Endothelial cell of hepatic sinusoid (primary cell): ENCODE measurements at regions not wholly inside any gene's neighbourhood (a gene's known extent, or its start where the extent isn't known, plus 50 kb on each side); places are given as distances from the start of the nearest gene placed in this dataset.

Experiments
- in situ Hi-C: cut with HindIII; loops from 2 replicates; pipeline ENCODE4 v1.10.0; 2017; ENCODE audit warnings: low sequenced_read_pairs

DNA sequence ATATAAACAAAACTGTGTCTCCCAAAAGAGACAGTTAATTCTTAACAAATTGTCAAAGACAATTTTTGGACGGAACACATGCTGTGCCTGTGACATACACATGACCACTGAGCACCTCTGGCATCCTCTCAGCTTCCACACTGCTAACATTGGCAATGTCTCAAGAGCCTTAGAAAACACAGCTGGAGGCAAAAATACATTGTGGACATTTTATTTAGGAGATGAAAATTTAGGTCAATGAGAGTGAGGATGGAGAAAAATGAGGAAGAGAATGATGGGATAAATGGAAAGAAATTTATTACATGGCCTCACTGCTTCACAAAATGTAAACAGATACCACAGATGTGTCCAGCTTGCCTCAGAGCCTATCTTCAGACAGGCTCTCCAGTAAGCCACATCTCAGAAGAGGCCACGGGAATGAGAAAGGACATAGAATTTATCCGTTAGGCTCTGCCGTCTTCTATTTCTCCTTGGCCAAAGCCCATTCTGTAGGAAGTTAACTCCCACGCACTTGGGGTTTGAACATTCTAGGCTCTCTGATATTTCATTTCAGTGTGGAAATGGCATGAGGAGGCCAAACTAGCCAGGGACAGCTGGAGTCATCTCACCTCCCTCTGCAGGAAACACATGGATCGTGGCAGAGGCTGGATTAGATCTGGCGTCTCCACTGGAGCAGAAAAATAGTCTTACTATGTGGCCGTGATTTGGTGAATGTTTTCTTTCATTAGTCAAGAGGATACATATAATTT, 519.4 kb upstream of the DSEL start:
- in situ Hi-C loops, result no loop called here

DNA sequence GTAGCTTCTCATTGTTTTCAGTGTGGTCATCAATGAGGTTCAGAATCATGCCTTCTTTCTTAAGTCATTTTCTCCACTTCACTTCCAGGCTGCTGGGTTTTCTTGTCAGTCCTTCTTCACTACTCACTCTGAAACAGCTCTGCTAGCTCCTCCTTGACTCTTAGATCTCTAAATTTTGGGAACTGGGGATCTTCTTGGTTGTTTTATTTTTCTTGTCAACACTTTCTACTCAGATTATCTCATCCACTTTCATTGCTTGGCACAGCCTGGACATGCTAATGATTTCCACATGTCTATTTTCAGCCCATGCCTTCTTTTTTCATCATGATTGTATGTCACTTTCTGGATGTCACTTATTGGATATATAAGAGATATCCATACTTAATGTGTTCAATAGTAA, 517.8 kb upstream of the DSEL start:
- in situ Hi-C loops, result no loop called here

DNA sequence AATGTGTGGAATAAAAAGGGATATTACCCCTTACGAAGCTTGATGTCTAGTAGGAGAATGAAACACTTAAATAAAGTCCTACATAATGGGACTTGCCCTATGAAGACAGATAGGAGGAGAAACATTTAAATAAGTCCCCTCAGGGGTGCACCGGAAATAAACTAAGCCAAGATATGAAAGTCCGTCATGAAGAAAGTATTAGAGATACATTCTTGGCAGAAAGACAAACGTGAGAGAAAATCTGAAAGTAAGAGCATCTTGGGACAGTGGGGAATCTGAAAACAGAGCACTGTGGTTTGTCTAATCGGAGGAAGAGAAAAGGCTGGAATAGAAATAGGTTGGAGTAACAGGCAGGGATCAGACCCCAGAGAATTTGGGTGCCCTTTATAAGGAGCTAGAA, 516.9 kb upstream of the DSEL start:
- in situ Hi-C loops, result no loop called here

DNA sequence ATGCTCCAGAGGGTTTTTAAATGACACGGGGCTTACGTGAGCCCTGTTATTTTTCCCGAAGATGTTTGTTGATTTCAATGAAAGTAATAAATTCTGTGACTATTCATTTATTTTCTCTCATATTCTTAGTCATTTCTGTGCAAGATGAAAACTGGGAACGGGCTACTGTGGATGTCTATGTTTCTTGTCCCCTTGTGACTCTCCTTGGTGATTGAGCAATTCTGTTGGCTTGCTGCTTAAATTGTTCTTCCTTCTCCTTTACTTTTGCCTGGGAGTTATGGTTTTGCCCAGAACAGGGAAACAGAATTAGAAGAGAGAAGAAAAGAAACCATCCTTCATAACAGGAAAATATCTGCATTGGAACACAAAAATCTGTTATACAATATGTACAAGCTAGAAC, 508.2 kb upstream of the DSEL start:
- in situ Hi-C loops, result no loop called here

GRCh38 chr18:68017385-68017784, 500.9 kb upstream of the DSEL start:
- in situ Hi-C loops, result no loop called here

DNA sequence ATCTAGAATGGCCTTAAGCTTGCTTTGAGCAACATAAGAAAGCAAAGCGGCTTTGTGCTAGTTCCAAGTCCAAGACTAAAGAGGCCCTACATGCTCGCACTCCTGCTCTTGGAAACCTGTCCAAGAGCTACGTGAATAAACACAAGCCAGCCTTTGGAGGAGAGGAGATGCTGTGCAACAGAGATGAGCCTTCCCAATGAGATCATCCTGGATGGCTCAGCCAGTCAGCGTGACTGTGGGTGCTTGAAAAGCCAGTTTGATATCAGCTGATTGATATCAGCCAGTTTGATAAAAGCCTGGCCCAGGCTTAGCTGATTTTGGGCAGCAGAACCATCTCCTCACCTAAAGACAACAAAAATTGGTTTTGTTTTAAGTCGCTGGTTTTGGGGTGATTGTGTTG, 481.0 kb upstream of the DSEL start:
- in situ Hi-C loops, result no loop called here

GRCh38 chr18:67995769-67996168, 479.2 kb upstream of the DSEL start:
- in situ Hi-C loops, result no loop called here

DNA sequence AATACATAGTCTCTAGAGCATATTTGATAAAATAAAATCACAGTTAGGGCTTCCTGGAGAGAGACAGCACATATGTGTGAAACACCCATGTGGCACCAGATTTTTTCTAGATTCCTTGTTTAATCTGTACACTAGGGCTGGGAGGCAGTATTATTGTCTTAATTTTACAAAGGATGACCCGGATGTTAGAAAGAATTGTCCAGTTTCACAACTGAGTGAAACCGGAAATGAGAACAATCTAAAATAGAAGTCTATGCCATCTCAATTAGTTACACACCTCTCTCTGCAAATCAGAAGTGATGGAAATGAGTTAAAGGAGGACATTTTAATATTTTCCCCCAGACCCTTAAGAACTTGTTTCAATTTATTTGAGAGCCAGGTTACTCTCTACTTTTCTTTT, 463.7 kb upstream of the DSEL start:
- in situ Hi-C loops, result no loop called here

GRCh38 chr18:67977067-67977616, 460.6 kb upstream of the DSEL start:
- in situ Hi-C loops, result no loop called here

DNA sequence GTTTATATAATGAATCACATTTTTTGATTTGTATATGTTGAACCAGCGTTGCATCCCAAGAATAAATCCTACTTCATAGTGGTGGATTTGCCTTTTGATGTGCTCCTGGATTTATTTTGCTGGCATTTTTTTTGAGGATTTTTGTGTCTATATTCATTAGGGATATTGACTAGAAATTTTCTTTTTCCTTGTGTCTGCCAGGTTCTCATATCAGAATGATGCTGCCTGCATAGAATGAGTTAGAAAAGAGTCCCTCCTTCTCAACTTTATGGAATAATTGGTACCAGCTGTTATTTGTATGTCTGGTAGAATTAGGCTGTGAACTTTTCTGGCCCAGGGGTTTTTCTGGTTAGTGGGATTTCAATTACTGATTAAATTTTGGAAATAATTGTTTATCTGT, 457.4 kb upstream of the DSEL start:
- in situ Hi-C loops, result no loop called here

DNA sequence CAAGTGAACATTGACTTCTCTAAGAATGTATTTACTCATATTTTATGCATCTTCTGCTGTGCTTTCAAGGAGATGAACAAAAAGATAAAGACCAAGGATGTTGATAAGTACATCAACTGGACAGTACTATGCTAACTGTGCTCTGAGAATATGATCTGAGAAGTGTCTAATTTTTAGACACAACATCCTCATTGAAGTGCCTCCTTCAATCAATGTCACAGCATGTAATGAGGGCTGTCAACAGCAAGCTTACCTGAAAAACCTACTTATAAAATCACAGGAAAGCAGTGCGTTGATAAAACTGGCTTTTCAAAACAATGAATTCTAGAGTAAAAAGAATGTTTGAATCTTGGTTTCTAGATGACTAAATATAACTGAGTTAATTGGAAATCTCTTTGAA, 452.9 kb upstream of the DSEL start:
- in situ Hi-C loops, result no loop called here

DNA sequence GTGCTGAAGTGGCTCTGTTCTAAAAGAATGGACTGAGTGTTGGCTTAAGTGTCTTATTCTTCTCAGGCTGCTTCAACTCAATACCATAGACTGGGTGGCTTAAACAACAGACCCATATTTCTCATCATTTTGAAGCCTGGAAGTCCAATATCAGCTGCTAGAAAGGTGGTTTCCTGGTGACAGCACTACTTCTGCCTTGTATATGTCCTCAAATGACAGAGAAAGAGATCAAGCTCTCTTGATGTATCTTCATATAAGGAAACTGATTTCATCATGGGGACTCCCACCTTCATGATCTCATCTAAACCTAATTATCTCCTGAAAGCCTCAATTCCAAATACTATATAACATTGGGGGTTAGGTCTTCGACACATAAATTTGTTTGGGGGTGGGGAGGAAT, 449.7 kb upstream of the DSEL start:
- in situ Hi-C loops, result no loop called here

- in situ Hi-C loops, result no loop called here
Observed at GRCh38 chr18:67964462-67964861, 447.9 kb upstream of the DSEL start.

DNA sequence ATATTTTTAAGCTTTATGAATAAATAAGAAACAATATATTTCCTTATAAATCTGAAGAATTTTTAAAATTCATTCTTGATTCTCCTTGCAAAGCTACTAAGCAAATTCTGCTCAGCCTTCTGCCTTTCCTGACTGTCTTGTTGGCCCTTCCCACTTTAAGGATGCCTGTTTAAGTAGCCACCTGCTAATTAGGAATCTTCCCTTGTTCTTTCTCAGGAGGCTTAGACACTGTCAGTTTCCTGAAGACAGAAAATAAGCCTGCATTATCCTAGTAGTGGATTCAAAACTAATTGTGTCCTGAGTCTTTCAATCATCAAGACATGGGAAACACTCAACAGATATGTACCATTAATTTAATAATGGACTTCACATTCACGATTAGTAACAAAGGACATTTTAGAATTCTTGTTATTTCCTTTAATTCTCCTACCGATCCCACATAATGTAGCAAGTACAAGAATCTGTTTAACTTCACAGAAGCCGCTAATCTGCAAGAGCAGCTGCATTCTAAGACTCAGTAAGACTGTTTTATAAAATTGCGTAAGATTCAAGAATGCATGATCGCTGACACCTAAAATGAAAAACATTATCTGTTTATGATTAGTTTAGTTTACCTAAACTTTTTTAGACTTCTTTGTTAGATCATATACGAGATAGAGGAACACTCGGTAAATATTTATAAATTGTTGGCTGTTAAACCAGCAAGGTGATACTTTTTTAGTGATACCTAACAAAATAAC, 445.4 kb upstream of the DSEL start:
- in situ Hi-C loops, result no loop called here

- in situ Hi-C loops, result no loop called here
Observed at GRCh38 chr18:67957684-67958083, 441.2 kb upstream of the DSEL start.

DNA sequence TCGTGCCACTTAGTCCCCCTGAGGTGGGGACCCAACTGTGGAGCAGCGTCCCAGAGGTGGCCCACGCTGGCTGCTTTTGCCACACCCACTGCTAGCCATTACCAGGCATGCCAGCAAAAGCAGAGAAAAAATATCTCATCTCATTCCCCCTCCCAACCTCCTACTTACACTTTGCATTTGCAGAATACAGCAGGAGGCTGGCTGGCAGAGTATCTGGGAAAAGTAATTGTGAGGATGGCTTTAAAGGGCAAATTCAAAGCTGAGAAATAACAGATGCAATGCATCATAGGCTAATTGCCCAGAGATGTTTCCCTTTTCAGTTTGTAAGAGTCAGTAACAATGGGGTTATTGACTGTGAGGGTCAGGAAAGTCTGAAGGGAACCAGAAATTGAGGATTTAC, 438.1 kb upstream of the DSEL start:
- in situ Hi-C loops, result no loop called here

DNA sequence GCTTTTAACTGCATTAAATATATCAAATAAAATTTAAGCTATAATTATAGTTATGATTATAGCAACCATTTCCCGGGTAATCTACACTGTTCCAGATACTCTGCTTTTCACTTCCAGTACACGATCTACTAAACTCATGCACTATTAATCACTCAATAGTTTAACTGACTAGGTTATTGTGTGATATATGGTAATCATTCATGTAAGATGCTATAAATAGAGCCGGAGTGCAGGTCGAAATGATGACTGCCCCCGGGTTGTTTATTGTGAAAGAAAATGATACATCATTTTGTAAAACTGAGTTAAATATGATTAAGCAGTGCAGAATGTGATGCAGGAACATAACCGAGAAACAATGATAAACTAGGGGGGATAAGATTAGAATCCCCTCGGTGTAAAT, 434.6 kb upstream of the DSEL start:
- in situ Hi-C loops, result no loop called here

- in situ Hi-C loops, result no loop called here
Observed at GRCh38 chr18:67938660-67939059, 422.1 kb upstream of the DSEL start.

- in situ Hi-C loops, result no loop called here
Observed at GRCh38 chr18:67935638-67936037, 419.1 kb upstream of the DSEL start.

GRCh38 chr18:67933271-67933670, 416.8 kb upstream of the DSEL start:
- in situ Hi-C loops, result loop anchor here (5.0 kb wide), 1 partner anchor 66 kb away; no protein-coding TSS in a partner anchor

DNA sequence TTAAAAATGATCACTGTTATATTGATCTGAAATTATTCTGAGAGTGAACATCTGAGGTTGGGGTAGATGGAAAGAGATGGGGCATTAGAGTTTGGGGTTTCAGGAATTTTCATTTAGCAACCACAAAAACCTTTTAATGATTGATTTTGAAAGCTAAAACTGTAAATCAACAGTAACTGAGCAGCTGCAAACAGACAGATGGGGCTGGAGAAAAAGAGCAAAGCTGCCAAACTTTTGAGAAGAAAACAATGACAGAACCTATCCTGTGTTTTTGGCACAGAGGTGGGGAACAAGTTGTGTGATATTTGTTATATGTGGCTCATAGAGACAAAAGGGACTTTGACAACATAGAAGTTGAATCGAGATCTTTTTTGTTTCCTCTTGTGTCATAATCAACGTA, 415.8 kb upstream of the DSEL start:
- in situ Hi-C loops, result loop anchor here (5.0 kb wide), 1 partner anchor 65 kb away; no protein-coding TSS in a partner anchor
